GM23338 (cell line): ENCODE measurements at regions not wholly inside any gene's neighbourhood (a gene's known extent, or its start where the extent isn't known, plus 50 kb on each side); places are given as distances from the start of the nearest gene placed in this dataset.

ENCODE experiments used
- ATAC-seq: fragments of 200-7000 bp; cut with Tn5 transposase; 3 replicates; pipeline ENCODE4 v1.9.1; 2020
- DNase-seq: peaks from one replicate; pipeline ENCODE4 v3.0.0-alpha.2; 2015; ENCODE audit warnings: low spot score
- H2AFZ ChIP-seq: fragments of 200-600 bp; sonication (generic); 2 replicates; pipeline ENCODE4 v1.8.0; 2016; ENCODE audit warnings: antibody characterized with exemption, mild to moderate bottlenecking, moderate library complexity
- H3F3A ChIP-seq: fragments of 200-600 bp; sonication (generic); replicated peaks from 2 replicates; pipeline ENCODE4 v1.8.0; 2017; ENCODE audit warnings: antibody characterized with exemption, mixed run types, low read depth
- H3K27ac ChIP-seq: fragments of 200-600 bp; sonication (generic); 2 replicates; pipeline ENCODE4 v1.6.1; 2016; ENCODE audit warnings: low read depth
- H3K27me3 ChIP-seq: fragments of 200-600 bp; sonication (generic); 2 replicates; pipeline ENCODE4 v1.8.0; 2016; ENCODE audit warnings: mild to moderate bottlenecking, mixed run types, moderate library complexity; ENCODE audit not compliant: insufficient read depth
- H3K36me3 ChIP-seq: fragments of 200-600 bp; sonication (generic); 2 replicates; pipeline ENCODE4 v1.8.0; 2016; ENCODE audit warnings: mild to moderate bottlenecking; ENCODE audit not compliant: insufficient read depth
- H3K4me1 ChIP-seq: fragments of 200-600 bp; sonication (generic); 2 replicates; pipeline ENCODE4 v1.8.0; 2016; ENCODE audit warnings: mild to moderate bottlenecking, moderate library complexity; ENCODE audit not compliant: insufficient read depth
- H3K4me2 ChIP-seq: fragments of 200-600 bp; sonication (generic); 2 replicates; pipeline ENCODE4 v1.7.1; 2017; ENCODE audit warnings: mixed run types
- H3K4me3 ChIP-seq: fragments of 200-600 bp; sonication (generic); 2 replicates; pipeline ENCODE4 v1.6.1; 2016; ENCODE audit warnings: mixed run types
- H3K79me2 ChIP-seq: fragments of 200-600 bp; sonication (generic); replicated peaks from 2 replicates; pipeline ENCODE4 v1.8.0; 2017; ENCODE audit warnings: mild to moderate bottlenecking; ENCODE audit not compliant: insufficient read depth
- H3K9me2 ChIP-seq: fragments of 200-600 bp; sonication (generic); 2 replicates; pipeline ENCODE4 v1.8.0; 2017; ENCODE audit not compliant: insufficient read depth
- H4K20me1 ChIP-seq: fragments of 200-600 bp; sonication (generic); replicated peaks from 2 replicates; pipeline ENCODE4 v1.8.0; 2017; ENCODE audit warnings: mild to moderate bottlenecking; ENCODE audit not compliant: insufficient read depth
- H3K27ac Mint-ChIP-seq: 2 replicates; pipeline ENCODE4 v1.8.0; 2020; ENCODE audit warnings: inconsistent platforms, mild to moderate bottlenecking, moderate library complexity, mixed read lengths
- H3K27me3 Mint-ChIP-seq: 3 replicates; pipeline ENCODE4 v1.8.0; 2022; ENCODE audit warnings: low read depth, mild to moderate bottlenecking, moderate library complexity, mixed read lengths, inconsistent platforms; ENCODE audit not compliant: insufficient read depth, poor library complexity
- H3K36me3 Mint-ChIP-seq: 3 replicates; pipeline ENCODE4 v1.8.0; 2021; ENCODE audit warnings: low read depth, mild to moderate bottlenecking, inconsistent platforms, moderate library complexity, mixed read lengths
- H3K4me1 Mint-ChIP-seq: 3 replicates; pipeline ENCODE4 v1.8.0; 2020; ENCODE audit warnings: mild to moderate bottlenecking, inconsistent platforms, mixed read lengths
- H3K4me3 Mint-ChIP-seq: 3 replicates; pipeline ENCODE4 v1.8.0; 2021; ENCODE audit warnings: moderate library complexity, mild to moderate bottlenecking, inconsistent platforms, mixed read lengths
- H3K9me3 Mint-ChIP-seq: 3 replicates; pipeline ENCODE4 v1.8.0; 2020; ENCODE audit warnings: moderate library complexity, mild to moderate bottlenecking, inconsistent platforms, mixed read lengths
- CREB1 ChIP-seq: fragments of 250-450 bp; sonication (Bioruptor Pico); IDR thresholded peaks from 2 replicates; pipeline ENCODE4 v1.5.0; 2020; ENCODE audit warnings: low read depth, mild to moderate bottlenecking, moderate library complexity
- CTCF ChIP-seq, 2 experiments: fragments of 200-600 bp in 1 of 2; sonication (generic) in 1 of 2; conservative IDR thresholded peaks; 2 replicates each; pipeline versions ENCODE4 v1.5.1 to v1.6.1; 2016 to 2017; ENCODE audit warnings: antibody characterized with exemption in 2 of 2, low read depth in 2 of 2, mild to moderate bottlenecking in 2 of 2, moderate library complexity in 1 of 2
- ETS1 ChIP-seq: IDR thresholded peaks from 2 replicates; pipeline ENCODE4 v1.6.1; 2016; ENCODE audit warnings: antibody characterized with exemption
- POLR2AphosphoS5 ChIP-seq: IDR thresholded peaks from 2 replicates; pipeline ENCODE4 v1.6.1; 2016; ENCODE audit warnings: antibody characterized with exemption, low read depth
- REST ChIP-seq: IDR thresholded peaks from one replicate; pipeline ENCODE4 v1.6.1; 2018; ENCODE audit warnings: antibody characterized with exemption; ENCODE audit not compliant: unreplicated experiment
- STAT1 ChIP-seq: IDR thresholded peaks from one replicate; pipeline ENCODE4 v1.6.1; 2016; ENCODE audit warnings: antibody characterized with exemption; ENCODE audit not compliant: unreplicated experiment
- ZNF462 ChIP-seq: fragments of 250-450 bp; sonication (Bioruptor Pico); IDR thresholded peaks from 2 replicates; pipeline ENCODE4 v1.5.0; 2020; ENCODE audit warnings: mild to moderate bottlenecking, moderate library complexity

- TF ChIP-seq ZNF462 (CRISPR knock-in tag), result no peak
- TF ChIP-seq STAT1, result no peak
Observed at GRCh38 chr6:134627707-134628106, 309.8 kb upstream of the SGK1 start (continued).

- Histone ChIP-seq H3K27ac (no peak overlapping the region), H3K4me2 (no peak overlapping the region), H3K4me1 (no peaks in the 10 kb centered on the region), H4K20me1 (no peaks in the 10 kb centered on the region), H3K36me3 (no peaks in the 10 kb centered on the region), H3F3A (no peaks in the 10 kb centered on the region), H2AFZ (no peak overlapping the region), H3K9me2 (peaks cover under 1% of the 10 kb centered on the region; the same call in 1 of the 2 replicates), H3K27me3 (no peaks in the 10 kb centered on the region), H3K79me2 (no peaks in the 10 kb centered on the region), H3K4me3 (no peak overlapping the region)
- no peak for TF ChIP-seq REST
- TF ChIP-seq CREB1 (CRISPR knock-in tag), result no peak
- no peak for TF ChIP-seq ETS1
- no peak for TF ChIP-seq POLR2AphosphoS5
- TF ChIP-seq CTCF (conservative IDR thresholded peaks at IDR 0.05; ENCODE audit: low read depth in 2 of 2), result no peak
- no peaks in the 10 kb centered on the region for H3K36me3 Mint-ChIP-seq
- DNase-seq, result no peak
- H3K27me3 Mint-ChIP-seq, result no peaks in the 10 kb centered on the region
- no peak overlapping the region for H3K4me3 Mint-ChIP-seq
- H3K27ac Mint-ChIP-seq, result no peak overlapping the region
- H3K4me1 Mint-ChIP-seq, result peaks cover 16% of the 10 kb centered on the region; the same call in 2 of the 3 replicates
- H3K9me3 Mint-ChIP-seq, result no peaks in the 10 kb centered on the region
- no peak for ATAC-seq
Observed at GRCh38 chr6:134626589-134626988, 308.7 kb upstream of the SGK1 start.
